K562 (cell line): ENCODE measurements at regions not wholly inside any gene's neighbourhood (a gene's known extent, or its start where the extent isn't known, plus 50 kb on each side); places are given as distances from the start of the nearest gene placed in this dataset.

Experiments used
- ATAC-seq: fragments of 200-7000 bp; cut with Tn5 transposase; 3 replicates; pipeline ENCODE4 v1.9.1; 2020; ENCODE audit warnings: moderate library complexity
- BruUV-seq: library from RNA; stranded (reverse); fragments of 400-500 nt; replicated peaks from 2 replicates; lab custom pipeline; 2021; lab: Mats Ljungman, UMichigan
- CTCF ChIA-PET: fragments of 300-600 bp; formaldehyde crosslinking; extraction: SDS; loops from one replicate; lab custom pipeline; 2021; ENCODE audit warnings: low intra/inter-chr PET ratio; lab: Yijun Ruan, JAX
- POLR2A ChIA-PET: fragments of 300-600, 350-650 bp; sonication (Branson Sonifier 250); formaldehyde crosslinking; extraction: SDS; loops from one replicate; lab custom pipeline; 2021; ENCODE audit warnings: antibody characterized with exemption, inconsistent platforms; lab: Yijun Ruan, JAX
- DNase-seq, 4 experiments: peaks; one replicate each; pipeline versions ENCODE4 v3.0.0 to v3.0.0-alpha.2; 2011 to 2018; ENCODE audit warnings: low spot score in 3 of 4, mixed read lengths in 3 of 4; ENCODE audit errors: extremely low read depth in 1 of 4
- FAIRE-seq: peaks from 2 replicates; lab custom pipeline; 2011; peaks lifted over from hg19 to GRCh38; lab: Jason Lieb, UNC
- H2AFZ ChIP-seq: 2 replicates; pipeline ENCODE4 v1.6.0; 2011; ENCODE audit warnings: low read depth, low read length, control low read depth, inconsistent platforms
- H3K27ac ChIP-seq: fragments of 200-600 bp; 3 replicates; pipeline ENCODE4 v1.8.0; 2011; ENCODE audit warnings: low read depth, mild to moderate bottlenecking, control low read depth, inconsistent platforms, low read length, moderate library complexity, mixed read lengths; ENCODE audit errors: extremely low read depth
- H3K27me3 ChIP-seq, 2 experiments: fragments of 300-600 bp in 1 of 2; 2 replicates in 1 of 2; 3 replicates in 1 of 2; pipeline versions ENCODE4 v1.6.0 to v1.8.0; 2011; ENCODE audit warnings: inconsistent platforms in 2 of 2, low read length in 2 of 2, mild to moderate bottlenecking in 1 of 2, mixed read lengths in 1 of 2, moderate library complexity in 1 of 2; ENCODE audit not compliant: control insufficient read depth in 2 of 2, insufficient read depth in 2 of 2
- H3K36me3 ChIP-seq: fragments of 300-600 bp; 3 replicates; pipeline ENCODE4 v1.8.0; 2011; ENCODE audit warnings: mild to moderate bottlenecking, low read length, inconsistent platforms; ENCODE audit not compliant: control insufficient read depth, insufficient read depth
- H3K4me1 ChIP-seq, 2 experiments: fragments of 200-600 bp in 1 of 2; replicated peaks in 1 of 2; 2 replicates in 1 of 2; 3 replicates in 1 of 2; pipeline versions ENCODE4 v1.5.1 to v1.8.0; 2011; ENCODE audit warnings: inconsistent platforms in 2 of 2, low read length in 2 of 2, mild to moderate bottlenecking in 1 of 2, mixed read lengths in 1 of 2, moderate library complexity in 1 of 2; ENCODE audit not compliant: control insufficient read depth in 2 of 2, insufficient read depth in 2 of 2
- H3K4me2 ChIP-seq: 2 replicates; pipeline ENCODE4 v1.6.1; 2011; ENCODE audit warnings: low read length, control low read depth, inconsistent platforms, mixed read lengths; ENCODE audit not compliant: insufficient read depth
- H3K4me3 ChIP-seq: fragments of 200-600 bp; sonication (generic), shearing (Covaris generic); 2 replicates; pipeline ENCODE4 v1.5.1; 2016; ENCODE audit warnings: control low read depth, inconsistent platforms
- H3K79me2 ChIP-seq: fragments of 200-600 bp; 3 replicates; pipeline ENCODE4 v1.8.0; 2011; ENCODE audit warnings: low read length, inconsistent platforms; ENCODE audit not compliant: control insufficient read depth, insufficient read depth
- H3K9ac ChIP-seq, 2 experiments: 2 replicates each; pipeline versions ENCODE4 v1.6.0 to v1.6.1; 2011; ENCODE audit warnings: low read depth in 2 of 2, low read length in 2 of 2, control low read depth in 1 of 2, inconsistent platforms in 1 of 2, mild to moderate bottlenecking in 1 of 2, mixed read lengths in 1 of 2; ENCODE audit not compliant: insufficient read depth in 1 of 2
- H3K9me1 ChIP-seq: one replicate; pipeline ENCODE4 v1.6.0; 2011; ENCODE audit warnings: inconsistent platforms, mild to moderate bottlenecking, low read length, moderate library complexity; ENCODE audit not compliant: control insufficient read depth, insufficient read depth
- H3K9me3 ChIP-seq: replicated peaks from 2 replicates; pipeline ENCODE4 v1.5.1; 2011; ENCODE audit warnings: low read depth, low read length, inconsistent platforms; ENCODE audit not compliant: control insufficient read depth, insufficient read depth
- H4K20me1 ChIP-seq: replicated peaks from 2 replicates; pipeline ENCODE4 v1.6.1; 2011; ENCODE audit warnings: low read length, inconsistent platforms, mixed read lengths; ENCODE audit not compliant: control insufficient read depth, insufficient read depth
- FOXJ2 ChIP-seq: fragments of 200-800 bp; sonication (Bioruptor generic); IDR thresholded peaks from 2 replicates; pipeline ENCODE4 v1.6.1; 2016; ENCODE audit warnings: missing genetic modification characterization, missing compliant biosample characterization
- GABPB1 ChIP-seq: sonication (generic); formaldehyde crosslinking; IDR thresholded peaks from 2 replicates; pipeline ENCODE4 v1.8.0; 2022; ENCODE audit warnings: mild to moderate bottlenecking, missing genetic modification reagents
- PRMT5 ChIP-seq: sonication (generic); formaldehyde crosslinking; IDR thresholded peaks from 2 replicates; pipeline ENCODE4 v1.5.0; 2020; ENCODE audit warnings: missing genetic modification reagents
- SIRT6 ChIP-seq: IDR thresholded peaks from one replicate; pipeline ENCODE4 v1.6.1; 2012; ENCODE audit warnings: low read depth, mild to moderate bottlenecking, control low read depth, inconsistent platforms, low read length, moderate library complexity
- TCFL5 ChIP-seq: fragments of 250-450 bp; sonication (Bioruptor Pico); conservative IDR thresholded peaks from 2 replicates; pipeline ENCODE4 v1.6.1; 2021; ENCODE audit warnings: mild to moderate bottlenecking, moderate library complexity, matching md5 sums
- ZNF224 ChIP-seq: sonication (generic); formaldehyde crosslinking; IDR thresholded peaks from 2 replicates; pipeline ENCODE4 v1.8.0; 2022; ENCODE audit warnings: mild to moderate bottlenecking, missing genetic modification reagents
- WGBS: fragments of 100-300 bp; shearing (Covaris generic); methylation state at CpG from one replicate; pipeline ENCODE4 v1.1.6; 2016; ENCODE audit warnings: low coverage, mixed read lengths; ENCODE audit not compliant: insufficient coverage; ENCODE audit errors: missing lambda C conversion rate; 5-methylcytosine and 5-hydroxymethylcytosine counted together
- in situ Hi-C: fragments of 300-500 bp; cut with MboI; formaldehyde crosslinking; loops from 4 replicates; pipeline ENCODE4 v1.15.0; 2018; ENCODE audit warnings: inconsistent platforms, mixed read lengths
- intact Hi-C: fragments of 100-400 bp; cut with micrococcal nuclease; formaldehyde crosslinking; loops from 2 replicates; pipeline ENCODE4 v1.14.2; 2022
- TF ChIP-seq, protein P1 (sequence below): fragments of 200-800 bp; sonication (Bioruptor generic); IDR thresholded peaks from 2 replicates; pipeline ENCODE4 v1.6.1; 2017; ENCODE audit warnings: missing genetic modification characterization, missing compliant biosample characterization

DNA sequence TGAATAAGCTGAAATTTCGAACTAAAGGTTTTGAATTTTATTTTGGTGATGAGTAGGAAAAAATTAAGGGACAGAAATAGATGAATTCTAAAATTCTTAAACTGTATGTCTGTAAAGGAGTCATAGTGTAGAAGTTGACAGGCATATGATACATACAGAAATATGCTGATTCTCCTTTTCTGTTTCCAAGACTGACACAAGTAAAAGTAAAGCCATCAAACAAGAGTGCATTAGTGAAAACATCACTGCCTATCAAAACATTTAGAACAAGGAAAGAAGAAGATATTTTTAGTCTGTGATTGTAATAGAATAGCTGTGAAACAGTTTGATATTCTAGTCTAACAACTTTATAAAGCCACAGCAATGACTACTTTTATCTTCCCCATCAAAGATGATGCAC is 1318.0 kb upstream of the TENM4 start:
- no TSS peak for BruUV-seq
- no peaks in the 10 kb centered on the region for H3K36me3 ChIP-seq
- H3K79me2 ChIP-seq = no peaks in the 10 kb centered on the region
- ChIA-PET POLR2A (no interaction called here), CTCF (no interaction called here)
- no peak overlapping the region for H2AFZ ChIP-seq
- no peaks in the 10 kb centered on the region for H3K27me3 ChIP-seq
- TF ChIP-seq TCFL5 (CRISPR knock-in tag) = no peak
- TF ChIP-seq ZNF224 (CRISPR knock-in tag) = no peak
- no peak for TF ChIP-seq FOXJ2
- TF ChIP-seq, protein P1, sequence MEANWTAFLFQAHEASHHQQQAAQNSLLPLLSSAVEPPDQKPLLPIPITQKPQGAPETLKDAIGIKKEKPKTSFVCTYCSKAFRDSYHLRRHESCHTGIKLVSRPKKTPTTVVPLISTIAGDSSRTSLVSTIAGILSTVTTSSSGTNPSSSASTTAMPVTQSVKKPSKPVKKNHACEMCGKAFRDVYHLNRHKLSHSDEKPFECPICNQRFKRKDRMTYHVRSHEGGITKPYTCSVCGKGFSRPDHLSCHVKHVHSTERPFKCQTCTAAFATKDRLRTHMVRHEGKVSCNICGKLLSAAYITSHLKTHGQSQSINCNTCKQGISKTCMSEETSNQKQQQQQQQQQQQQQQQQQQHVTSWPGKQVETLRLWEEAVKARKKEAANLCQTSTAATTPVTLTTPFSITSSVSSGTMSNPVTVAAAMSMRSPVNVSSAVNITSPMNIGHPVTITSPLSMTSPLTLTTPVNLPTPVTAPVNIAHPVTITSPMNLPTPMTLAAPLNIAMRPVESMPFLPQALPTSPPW (CRISPR knock-in tag) = no peak
- TF ChIP-seq GABPB1 (CRISPR knock-in tag) = no peak
- no peak for TF ChIP-seq PRMT5 (CRISPR knock-in tag)
- no peak for TF ChIP-seq SIRT6
- in situ Hi-C loops = no loop called here
- no peak for DNase-seq
- H3K4me2 ChIP-seq = no peak overlapping the region
- no peak overlapping the region for H3K9ac ChIP-seq
- 0% methylated on average over 1 of the region's 1 CpG for WGBS
- H3K4me1 ChIP-seq = no peaks in the 10 kb centered on the region
- ATAC-seq = no peak
- no peaks in the 10 kb centered on the region for H3K9me1 ChIP-seq
- H3K4me3 ChIP-seq = no peak overlapping the region
- intact Hi-C loops = no loop called here
- no peak overlapping the region for H3K27ac ChIP-seq
- no peak for FAIRE-seq
- no peaks in the 10 kb centered on the region for H4K20me1 ChIP-seq
- H3K9me3 ChIP-seq = no peaks in the 10 kb centered on the region
